ENCODE measurements at regions not wholly inside any gene's neighbourhood (a gene's known extent, or its start where the extent isn't known, plus 50 kb on each side); places are given as distances from the start of the nearest gene placed in this dataset.
"Not testable (repeated sequence)": the region's sequence is repeated elsewhere in the genome, so short reads cannot be mapped to it uniquely, and the experiment has no call there.

DNA sequence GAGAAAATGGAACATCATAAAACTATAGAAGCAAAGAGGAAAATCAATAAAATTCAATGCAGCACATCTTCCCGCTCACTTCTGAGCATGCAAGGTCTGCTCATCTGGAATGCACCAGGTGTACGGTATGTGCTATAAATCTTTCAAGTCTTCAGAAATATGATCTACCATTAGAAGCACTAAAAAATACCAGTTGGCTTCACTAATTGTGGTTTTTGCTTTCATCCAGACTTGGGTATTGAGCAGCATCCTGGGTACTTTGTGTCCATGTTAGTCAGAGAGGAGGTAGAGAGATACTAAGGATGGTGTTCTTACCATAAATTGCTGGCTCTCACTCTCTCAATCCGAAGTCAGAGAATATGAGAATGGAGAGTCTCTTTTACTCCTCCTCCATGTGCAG, 477.1 kb downstream of the PPARGC1A start:
- TF ChIP-seq, protein P1, sequence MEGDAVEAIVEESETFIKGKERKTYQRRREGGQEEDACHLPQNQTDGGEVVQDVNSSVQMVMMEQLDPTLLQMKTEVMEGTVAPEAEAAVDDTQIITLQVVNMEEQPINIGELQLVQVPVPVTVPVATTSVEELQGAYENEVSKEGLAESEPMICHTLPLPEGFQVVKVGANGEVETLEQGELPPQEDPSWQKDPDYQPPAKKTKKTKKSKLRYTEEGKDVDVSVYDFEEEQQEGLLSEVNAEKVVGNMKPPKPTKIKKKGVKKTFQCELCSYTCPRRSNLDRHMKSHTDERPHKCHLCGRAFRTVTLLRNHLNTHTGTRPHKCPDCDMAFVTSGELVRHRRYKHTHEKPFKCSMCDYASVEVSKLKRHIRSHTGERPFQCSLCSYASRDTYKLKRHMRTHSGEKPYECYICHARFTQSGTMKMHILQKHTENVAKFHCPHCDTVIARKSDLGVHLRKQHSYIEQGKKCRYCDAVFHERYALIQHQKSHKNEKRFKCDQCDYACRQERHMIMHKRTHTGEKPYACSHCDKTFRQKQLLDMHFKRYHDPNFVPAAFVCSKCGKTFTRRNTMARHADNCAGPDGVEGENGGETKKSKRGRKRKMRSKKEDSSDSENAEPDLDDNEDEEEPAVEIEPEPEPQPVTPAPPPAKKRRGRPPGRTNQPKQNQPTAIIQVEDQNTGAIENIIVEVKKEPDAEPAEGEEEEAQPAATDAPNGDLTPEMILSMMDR (IDR thresholded peaks at IDR 0.05; ENCODE audit: insufficient read depth, low read depth, low read length, missing control alignments) = no peak
- no peak overlapping the region for H3K4me3 ChIP-seq (ENCODE audit: low read depth, low read length)
- no peak for DNase-seq (ENCODE audit: low read depth)

DNA sequence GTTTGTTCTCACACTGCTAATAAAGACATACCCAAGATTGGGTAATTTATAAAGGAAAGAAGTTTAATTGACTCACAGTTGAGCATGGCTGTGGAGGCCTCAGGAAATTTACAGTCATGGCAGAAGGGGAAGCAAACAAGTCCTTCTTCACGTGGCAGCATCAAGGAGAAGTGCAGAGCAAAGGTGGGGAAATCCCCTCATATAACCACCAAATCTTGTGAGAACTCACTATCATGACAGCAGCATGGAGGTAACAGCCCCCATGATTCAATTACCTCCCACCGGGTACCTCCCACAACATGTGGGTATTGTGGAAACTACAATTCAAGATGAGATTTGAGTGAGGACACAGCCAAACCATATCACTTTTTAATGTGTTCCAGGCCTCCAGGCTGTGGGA, 480.9 kb downstream of the PPARGC1A start:
- DNase-seq (ENCODE audit: low read depth); H3K4me3 ChIP-seq (ENCODE audit: low read depth, low read length): not testable (repeated sequence)

DNA sequence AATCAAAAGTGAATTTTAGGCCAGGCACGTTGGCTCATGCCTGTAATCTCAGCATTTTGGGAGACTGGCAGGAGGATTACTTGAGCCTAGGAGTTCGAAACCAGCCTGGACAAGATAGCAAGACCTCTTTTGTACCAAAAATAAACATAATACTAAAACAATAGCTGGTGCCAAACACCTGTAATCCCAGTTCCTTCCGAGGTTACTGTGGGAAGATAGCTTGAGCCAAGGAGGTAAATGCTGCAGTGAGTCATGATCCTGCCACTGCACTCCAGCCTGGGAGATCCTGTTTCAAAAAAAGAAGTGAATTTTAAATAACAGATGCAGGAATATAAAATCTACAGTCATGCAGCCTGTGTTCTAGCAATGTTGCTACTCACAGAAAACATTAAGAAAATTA, 488.3 kb downstream of the PPARGC1A start:
- no peak overlapping the region for H3K4me3 ChIP-seq (ENCODE audit: low read depth, low read length)
- no peak for DNase-seq (ENCODE audit: low read depth)
- TF ChIP-seq, protein P1 (IDR thresholded peaks at IDR 0.05; ENCODE audit: insufficient read depth, low read depth, low read length, missing control alignments) = no peak

DNA sequence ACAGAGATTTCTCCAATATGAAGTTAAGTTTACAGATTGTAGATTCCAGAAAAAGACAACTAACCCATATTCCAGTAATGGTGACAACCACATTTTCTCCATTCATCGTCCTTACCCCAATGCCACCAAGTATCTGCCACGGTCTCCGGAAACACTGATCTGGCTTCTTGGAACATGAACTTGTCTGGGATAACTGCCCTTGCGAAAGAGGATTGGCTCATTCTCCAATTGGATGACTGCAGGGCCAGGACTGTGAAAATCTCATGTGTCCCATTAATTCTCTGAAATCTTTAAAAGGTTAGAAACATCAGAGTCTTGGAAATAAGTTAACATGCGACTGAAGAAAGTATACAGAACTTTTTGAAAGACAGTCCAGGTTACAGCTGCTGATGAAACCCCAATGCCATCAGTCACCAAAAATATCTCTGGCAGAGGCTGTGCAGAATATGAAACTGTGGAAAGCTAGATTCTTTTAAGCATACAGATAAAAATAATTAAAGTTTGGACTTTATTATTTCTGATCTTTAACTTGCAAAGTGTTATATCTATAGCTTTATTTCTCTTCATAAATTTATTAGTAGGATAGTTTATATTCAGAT, 496.9 kb downstream of the PPARGC1A start:
- TF ChIP-seq, protein P1 (IDR thresholded peaks at IDR 0.05; ENCODE audit: insufficient read depth, low read depth, low read length, missing control alignments) = no peak
- no peak for DNase-seq (ENCODE audit: low read depth)
- H3K4me3 ChIP-seq (ENCODE audit: low read depth, low read length) = no peak overlapping the region

DNA sequence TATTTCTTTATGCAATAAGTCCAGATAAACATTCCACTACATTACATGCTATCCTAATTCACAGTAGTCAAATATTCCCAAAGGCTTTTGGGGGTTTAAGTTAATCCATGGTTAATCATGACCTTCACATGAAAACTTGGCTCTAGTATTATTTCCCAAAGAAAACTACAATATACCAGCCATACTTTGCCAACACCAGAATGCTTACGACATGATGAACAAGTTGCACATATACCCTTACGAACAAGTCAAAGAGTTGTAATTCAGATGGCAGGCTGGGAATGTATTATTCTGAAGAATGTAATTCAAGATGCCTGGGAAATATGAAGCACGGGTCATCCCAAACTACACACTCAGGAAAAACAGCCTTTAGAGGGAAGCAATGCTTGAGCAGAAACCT, 499.6 kb downstream of the PPARGC1A start:
- DNase-seq (ENCODE audit: low read depth) = no peak
- no peak overlapping the region for H3K4me3 ChIP-seq (ENCODE audit: low read depth, low read length)
- TF ChIP-seq, protein P1 (IDR thresholded peaks at IDR 0.05; ENCODE audit: insufficient read depth, low read depth, low read length, missing control alignments) = no peak

DNA sequence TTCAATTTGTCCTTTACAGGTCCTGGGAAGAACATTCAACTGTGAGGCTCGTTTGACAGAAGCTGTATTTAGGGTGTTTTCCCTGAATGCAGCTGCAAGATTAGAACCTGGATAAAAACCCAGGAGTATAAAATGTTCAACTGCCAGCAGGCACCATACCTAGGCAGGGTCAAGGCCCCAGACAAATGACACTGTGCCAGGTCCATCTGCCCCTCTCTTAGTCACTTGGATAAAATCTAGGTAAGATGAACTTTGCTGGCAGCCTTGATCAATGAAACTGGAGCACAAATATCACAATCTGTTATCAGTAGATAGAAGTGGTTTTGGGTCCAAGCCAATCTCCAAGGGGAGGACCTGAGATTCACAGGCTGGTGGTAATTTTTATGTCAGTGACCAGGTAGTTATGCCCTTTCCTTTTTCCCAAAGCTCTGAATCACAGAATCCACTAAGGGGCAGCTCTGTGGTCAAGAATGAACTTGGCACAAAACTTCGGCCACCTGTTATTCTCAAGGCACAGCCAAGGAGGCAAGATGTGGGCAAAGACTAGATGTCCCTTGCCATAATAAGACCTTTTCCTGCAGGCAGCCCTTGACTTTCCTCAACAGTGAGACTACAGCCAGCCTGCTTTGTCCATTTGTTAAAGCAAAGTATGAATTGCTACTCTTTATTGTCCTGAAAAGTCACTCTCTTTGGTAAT, 501.0 kb downstream of the PPARGC1A start:
- no peak overlapping the region for H3K4me3 ChIP-seq (ENCODE audit: low read depth, low read length)
- no peak for DNase-seq (ENCODE audit: low read depth)
- TF ChIP-seq, protein P1 (IDR thresholded peaks at IDR 0.05; ENCODE audit: insufficient read depth, low read depth, low read length, missing control alignments) = no peak

DNA sequence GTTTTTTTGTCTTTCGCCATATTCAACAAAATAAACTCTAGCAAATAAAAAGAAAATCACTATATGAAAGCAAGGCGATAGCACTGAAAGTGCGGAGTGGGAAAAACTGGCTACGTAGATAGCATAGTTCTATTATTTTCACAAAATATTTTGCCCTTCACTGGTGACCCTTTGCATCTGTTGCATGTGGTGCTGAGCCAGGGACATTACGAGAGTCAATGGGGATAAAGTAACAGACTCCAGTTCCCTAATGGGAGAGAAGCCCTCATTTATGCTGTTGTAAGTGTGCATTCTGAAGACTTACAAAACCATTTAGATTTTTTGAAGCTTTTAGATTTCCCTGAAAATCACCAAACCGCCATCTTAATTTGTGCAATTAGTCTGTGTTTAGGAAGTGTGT, 501.6 kb downstream of the PPARGC1A start:
- no peak for DNase-seq (ENCODE audit: low read depth)
- no peak overlapping the region for H3K4me3 ChIP-seq (ENCODE audit: low read depth, low read length)
- TF ChIP-seq, protein P1 (IDR thresholded peaks at IDR 0.05; ENCODE audit: insufficient read depth, low read depth, low read length, missing control alignments) = no peak

All from GM12865 (cell line).